Stimulated activated CD4-positive, alpha-beta T cell treated with anti-CD3 and anti-CD28 coated beads, Interleukin-15, amount 100 ng/mL, for 48 hours (primary cell): ENCODE measurements at regions not wholly inside any gene's neighbourhood (a gene's known extent, or its start where the extent isn't known, plus 50 kb on each side); places are given as distances from the start of the nearest gene placed in this dataset.
"Not testable (repeated sequence)": the region's sequence is repeated elsewhere in the genome, so short reads cannot be mapped to it uniquely, and the experiment has no call there.

Source experiments
- DNase-seq, 2 donors: peaks; one replicate each; pipeline ENCODE4 v3.0.0-alpha.2; 2020; ENCODE audit warnings: low read depth in 2 of 2

GRCh38 chr9:39665020-39665419 is 309.6 kb downstream of the SPATA31A1 start:
- DNase-seq, result not testable (repeated sequence)

GRCh38 chr9:39674437-39675210 is 319.2 kb downstream of the SPATA31A1 start:
- DNase-seq, result not testable (repeated sequence)

GRCh38 chr9:39675211-39675553 is 319.7 kb downstream of the SPATA31A1 start:
- not testable (repeated sequence) for DNase-seq

- DNase-seq, result not testable (repeated sequence)
Observed at GRCh38 chr9:39678534-39679263, 323.2 kb downstream of the SPATA31A1 start.

GRCh38 chr9:39680694-39681401 is 325.4 kb downstream of the SPATA31A1 start:
- DNase-seq, result not testable (repeated sequence)

- not testable (repeated sequence) for DNase-seq
Observed at GRCh38 chr9:39728862-39729261, 373.4 kb downstream of the SPATA31A1 start.

- not testable (repeated sequence) for DNase-seq
Observed at GRCh38 chr9:39744898-39745297, 389.4 kb downstream of the SPATA31A1 start.

- DNase-seq, result not testable (repeated sequence)
Observed at GRCh38 chr9:39775570-39775969, 420.1 kb downstream of the SPATA31A1 start.

GRCh38 chr9:39791356-39791755 is 435.9 kb downstream of the SPATA31A1 start:
- not testable (repeated sequence) for DNase-seq

GRCh38 chr9:39797935-39798334 is 442.5 kb downstream of the SPATA31A1 start:
- not testable (repeated sequence) for DNase-seq

- not testable (repeated sequence) for DNase-seq
Observed at GRCh38 chr9:39799252-39799651, 443.8 kb downstream of the SPATA31A1 start.

- DNase-seq, result not testable (repeated sequence)
Observed at GRCh38 chr9:39802561-39802960, 447.1 kb downstream of the SPATA31A1 start.

- DNase-seq, result peak in 1 of 2 donors; percentile 25
Observed at GRCh38 chr9:39809401-39810226, 454.1 kb downstream of the SPATA31A1 start.

GRCh38 chr9:39810401-39810800 is 454.9 kb downstream of the SPATA31A1 start:
- DNase-seq, result not testable (repeated sequence)

- not testable (repeated sequence) for DNase-seq
Observed at GRCh38 chr9:39811615-39812014, 456.1 kb downstream of the SPATA31A1 start.

GRCh38 chr9:39828457-39828856 is 473.0 kb downstream of the SPATA31A1 start:
- not testable (repeated sequence) for DNase-seq
